ENCODE measurements at regions not wholly inside any gene's neighbourhood (a gene's known extent, or its start where the extent isn't known, plus 50 kb on each side); places are given as distances from the start of the nearest gene placed in this dataset.

DNA sequence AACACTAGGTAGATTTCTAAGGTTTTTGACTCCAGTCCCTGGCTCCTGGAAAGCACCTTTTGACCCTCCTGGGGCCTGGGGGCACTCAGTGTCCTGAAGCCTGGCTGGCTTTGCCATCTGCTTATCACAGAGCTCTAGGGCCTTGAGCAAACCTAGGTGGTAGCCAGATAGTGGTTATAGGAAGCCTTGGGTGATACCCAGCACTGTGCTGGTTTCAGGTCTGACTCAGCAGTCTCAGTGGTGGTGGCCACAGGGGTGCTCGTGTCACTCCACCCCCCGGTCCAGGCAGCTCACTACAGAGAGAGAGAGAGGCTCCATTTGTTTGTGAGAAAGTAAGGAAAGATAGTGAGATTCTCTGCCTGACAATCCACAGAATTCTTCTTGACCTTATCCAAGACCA lies 195.8 kb upstream of the ZFP42 start:
- no peak overlapping the region for H3K4me2 ChIP-seq (ENCODE audit: low read depth, low read length)
- no peaks in the 10 kb centered on the region for H3K36me3 ChIP-seq (replicated peaks in 1 of 2; ENCODE audit: control insufficient read depth in 1 of 2, insufficient read depth in 2 of 2, low read length in 2 of 2)
- BruUV-seq (replicated peaks): no TSS peak
- H3K9me3 ChIP-seq (ENCODE audit: low read length): peaks cover 29% of the 10 kb centered on the region; the same call in 1 of the 2 replicates
- ChIA-PET POLR2A (no interaction called here), CTCF (ENCODE audit: low intra/inter-chr PET ratio, low total read pairs) (no interaction called here)
- H3K27ac ChIP-seq (ENCODE audit: extremely low read length, insufficient read depth, low read length): no peak overlapping the region
- no peak for ATAC-seq
- 0% methylated on average over 1 of the region's 2 CpGs for WGBS (ENCODE audit: low lambda C conversion rate)
- no peaks in the 10 kb centered on the region for H3K79me2 ChIP-seq (ENCODE audit: insufficient read depth, low read length)
- H4K20me1 ChIP-seq (ENCODE audit: insufficient read depth, low read length): no peaks in the 10 kb centered on the region
- no peak for FAIRE-seq
- DNase-seq (ENCODE audit: low spot score): no peak
- no peaks in the 10 kb centered on the region for H3K27me3 ChIP-seq (ENCODE audit: control insufficient read depth in 1 of 2, insufficient read depth in 2 of 2, low read length in 2 of 2)
- intact Hi-C loops (cut with micrococcal nuclease; ENCODE audit: unreplicated experiment): no loop called here
- H3K9ac ChIP-seq (ENCODE audit: insufficient read depth, low read depth, low read length): no peak overlapping the region
- no peak overlapping the region for H2AFZ ChIP-seq (ENCODE audit: low read length)
- H3K4me1 ChIP-seq (ENCODE audit: insufficient read depth, low read length): no peaks in the 10 kb centered on the region
- in situ Hi-C loops (cut with HindIII; ENCODE audit: extremely low pct_ligation_motif_present, low pct_unique_long_range_greater_than_20kb): no loop called here
- H3K4me3 ChIP-seq (replicated peaks in 1 of 3; ENCODE audit: insufficient read depth in 1 of 3, low read depth in 2 of 3, low read length in 3 of 3): no peak overlapping the region
- TF ChIP-seq, protein P1, sequence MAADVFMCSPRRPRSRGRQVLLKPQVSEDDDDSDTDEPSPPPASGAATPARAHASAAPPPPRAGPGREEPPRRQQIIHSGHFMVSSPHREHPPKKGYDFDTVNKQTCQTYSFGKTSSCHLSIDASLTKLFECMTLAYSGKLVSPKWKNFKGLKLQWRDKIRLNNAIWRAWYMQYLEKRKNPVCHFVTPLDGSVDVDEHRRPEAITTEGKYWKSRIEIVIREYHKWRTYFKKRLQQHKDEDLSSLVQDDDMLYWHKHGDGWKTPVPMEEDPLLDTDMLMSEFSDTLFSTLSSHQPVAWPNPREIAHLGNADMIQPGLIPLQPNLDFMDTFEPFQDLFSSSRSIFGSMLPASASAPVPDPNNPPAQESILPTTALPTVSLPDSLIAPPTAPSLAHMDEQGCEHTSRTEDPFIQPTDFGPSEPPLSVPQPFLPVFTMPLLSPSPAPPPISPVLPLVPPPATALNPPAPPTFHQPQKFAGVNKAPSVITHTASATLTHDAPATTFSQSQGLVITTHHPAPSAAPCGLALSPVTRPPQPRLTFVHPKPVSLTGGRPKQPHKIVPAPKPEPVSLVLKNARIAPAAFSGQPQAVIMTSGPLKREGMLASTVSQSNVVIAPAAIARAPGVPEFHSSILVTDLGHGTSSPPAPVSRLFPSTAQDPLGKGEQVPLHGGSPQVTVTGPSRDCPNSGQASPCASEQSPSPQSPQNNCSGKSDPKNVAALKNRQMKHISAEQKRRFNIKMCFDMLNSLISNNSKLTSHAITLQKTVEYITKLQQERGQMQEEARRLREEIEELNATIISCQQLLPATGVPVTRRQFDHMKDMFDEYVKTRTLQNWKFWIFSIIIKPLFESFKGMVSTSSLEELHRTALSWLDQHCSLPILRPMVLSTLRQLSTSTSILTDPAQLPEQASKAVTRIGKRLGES (CRISPR knock-in tag; IDR thresholded peaks at IDR 0.05; ENCODE audit: borderline replicate concordance): no peak
- TF ChIP-seq ARNT (IDR thresholded peaks at IDR 0.05) (no peak), ZNF563 (CRISPR knock-in tag; IDR thresholded peaks at IDR 0.05) (no peak), HOXA9 (CRISPR knock-in tag; IDR thresholded peaks at IDR 0.05; ENCODE audit: borderline replicate concordance) (no peak), XRCC5 (optimal IDR thresholded peaks at IDR 0.05; ENCODE audit: low read length) (no peak), TRIM22 (IDR thresholded peaks at IDR 0.05) (no peak), ZUFSP (CRISPR knock-in tag; IDR thresholded peaks at IDR 0.05; ENCODE audit: borderline replicate concordance) (no peak), ZBTB43 (CRISPR knock-in tag; conservative IDR thresholded peaks at IDR 0.05) (no peak), ZNF83 (CRISPR knock-in tag; IDR thresholded peaks at IDR 0.05; ENCODE audit: borderline replicate concordance) (no peak), SALL1 (CRISPR knock-in tag; IDR thresholded peaks at IDR 0.05) (no peak), AGO1 (IDR thresholded peaks at IDR 0.05; ENCODE audit: low read depth, low read length, poor library complexity, severe bottlenecking) (no peak), MXI1 (IDR thresholded peaks at IDR 0.05; ENCODE audit: borderline replicate concordance, low read depth, low read length) (no peak), ZNF577 (CRISPR knock-in tag; IDR thresholded peaks at IDR 0.05; ENCODE audit: borderline replicate concordance, low read depth) (no peak), JUND (CRISPR knock-in tag; IDR thresholded peaks at IDR 0.05) (no peak)
- TF ChIP-seq, protein P2, sequence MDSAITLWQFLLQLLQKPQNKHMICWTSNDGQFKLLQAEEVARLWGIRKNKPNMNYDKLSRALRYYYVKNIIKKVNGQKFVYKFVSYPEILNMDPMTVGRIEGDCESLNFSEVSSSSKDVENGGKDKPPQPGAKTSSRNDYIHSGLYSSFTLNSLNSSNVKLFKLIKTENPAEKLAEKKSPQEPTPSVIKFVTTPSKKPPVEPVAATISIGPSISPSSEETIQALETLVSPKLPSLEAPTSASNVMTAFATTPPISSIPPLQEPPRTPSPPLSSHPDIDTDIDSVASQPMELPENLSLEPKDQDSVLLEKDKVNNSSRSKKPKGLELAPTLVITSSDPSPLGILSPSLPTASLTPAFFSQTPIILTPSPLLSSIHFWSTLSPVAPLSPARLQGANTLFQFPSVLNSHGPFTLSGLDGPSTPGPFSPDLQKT (CRISPR knock-in tag; IDR thresholded peaks at IDR 0.05; ENCODE audit: borderline replicate concordance): no peak
